ENCODE measurements at regions not wholly inside any gene's neighbourhood (a gene's known extent, or its start where the extent isn't known, plus 50 kb on each side); places are given as distances from the start of the nearest gene placed in this dataset.

DNA sequence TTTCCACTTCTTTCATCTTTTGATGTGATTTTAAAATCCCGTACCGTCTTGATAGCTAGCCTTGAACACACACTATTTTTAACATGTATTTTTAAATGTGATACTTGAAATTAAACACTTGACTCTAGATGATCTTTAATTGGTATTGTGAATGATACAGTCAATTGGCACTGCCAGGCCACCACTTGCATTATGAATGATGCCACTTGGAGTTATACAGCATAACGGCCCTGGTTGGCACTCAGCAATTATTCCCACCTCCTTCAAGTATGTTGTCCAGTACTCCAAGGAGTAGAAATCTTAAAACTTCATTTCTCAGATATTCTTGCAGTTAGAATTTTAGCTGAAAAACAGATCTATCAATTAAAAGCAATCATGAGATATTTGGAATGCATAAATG lies 62.9 kb downstream of the TENT5A start:
- TF ChIP-seq, protein P1, sequence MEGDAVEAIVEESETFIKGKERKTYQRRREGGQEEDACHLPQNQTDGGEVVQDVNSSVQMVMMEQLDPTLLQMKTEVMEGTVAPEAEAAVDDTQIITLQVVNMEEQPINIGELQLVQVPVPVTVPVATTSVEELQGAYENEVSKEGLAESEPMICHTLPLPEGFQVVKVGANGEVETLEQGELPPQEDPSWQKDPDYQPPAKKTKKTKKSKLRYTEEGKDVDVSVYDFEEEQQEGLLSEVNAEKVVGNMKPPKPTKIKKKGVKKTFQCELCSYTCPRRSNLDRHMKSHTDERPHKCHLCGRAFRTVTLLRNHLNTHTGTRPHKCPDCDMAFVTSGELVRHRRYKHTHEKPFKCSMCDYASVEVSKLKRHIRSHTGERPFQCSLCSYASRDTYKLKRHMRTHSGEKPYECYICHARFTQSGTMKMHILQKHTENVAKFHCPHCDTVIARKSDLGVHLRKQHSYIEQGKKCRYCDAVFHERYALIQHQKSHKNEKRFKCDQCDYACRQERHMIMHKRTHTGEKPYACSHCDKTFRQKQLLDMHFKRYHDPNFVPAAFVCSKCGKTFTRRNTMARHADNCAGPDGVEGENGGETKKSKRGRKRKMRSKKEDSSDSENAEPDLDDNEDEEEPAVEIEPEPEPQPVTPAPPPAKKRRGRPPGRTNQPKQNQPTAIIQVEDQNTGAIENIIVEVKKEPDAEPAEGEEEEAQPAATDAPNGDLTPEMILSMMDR (IDR thresholded peaks at IDR 0.05; ENCODE audit: low read length): no peak
- TF ChIP-seq EZH2 (IDR thresholded peaks at IDR 0.05; ENCODE audit: borderline replicate concordance, low read length): no peak

Data from OCI-LY1 (cell line).